ENCODE measurements at regions not wholly inside any gene's neighbourhood (a gene's known extent, or its start where the extent isn't known, plus 50 kb on each side); places are given as distances from the start of the nearest gene placed in this dataset.

DNA sequence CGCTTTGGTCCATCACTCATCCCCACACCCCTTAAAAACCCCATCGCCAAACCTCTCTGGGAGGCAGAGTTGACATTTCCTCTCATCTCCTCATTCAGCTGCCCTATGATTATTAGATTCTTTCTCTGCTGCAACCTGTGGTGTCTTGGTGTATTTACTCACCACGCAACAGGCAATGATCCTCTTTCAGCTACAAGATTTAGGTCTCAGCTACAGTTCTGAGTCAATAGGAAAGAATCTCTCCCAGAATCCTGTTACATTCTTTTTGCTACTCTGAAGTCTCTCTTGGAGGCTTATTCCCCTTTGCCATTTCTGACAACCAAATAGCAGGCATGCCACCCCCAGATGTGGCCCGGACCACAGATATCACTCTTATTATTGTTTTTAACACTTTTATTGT lies 468.3 kb upstream of the GYPC start:
- H3K4me1 ChIP-seq (replicated peaks; ENCODE audit: insufficient read depth), result no peaks in the 10 kb centered on the region
- no peak for DNase-seq
- no peaks in the 10 kb centered on the region for H3K79me2 ChIP-seq (ENCODE audit: low read depth)
- POLR2A ChIA-PET (ENCODE audit: unreplicated experiment), result no interaction called here
- TF ChIP-seq EZH2 (IDR thresholded peaks at IDR 0.05; ENCODE audit: low read depth), result no peak
- TF ChIP-seq, protein P1, sequence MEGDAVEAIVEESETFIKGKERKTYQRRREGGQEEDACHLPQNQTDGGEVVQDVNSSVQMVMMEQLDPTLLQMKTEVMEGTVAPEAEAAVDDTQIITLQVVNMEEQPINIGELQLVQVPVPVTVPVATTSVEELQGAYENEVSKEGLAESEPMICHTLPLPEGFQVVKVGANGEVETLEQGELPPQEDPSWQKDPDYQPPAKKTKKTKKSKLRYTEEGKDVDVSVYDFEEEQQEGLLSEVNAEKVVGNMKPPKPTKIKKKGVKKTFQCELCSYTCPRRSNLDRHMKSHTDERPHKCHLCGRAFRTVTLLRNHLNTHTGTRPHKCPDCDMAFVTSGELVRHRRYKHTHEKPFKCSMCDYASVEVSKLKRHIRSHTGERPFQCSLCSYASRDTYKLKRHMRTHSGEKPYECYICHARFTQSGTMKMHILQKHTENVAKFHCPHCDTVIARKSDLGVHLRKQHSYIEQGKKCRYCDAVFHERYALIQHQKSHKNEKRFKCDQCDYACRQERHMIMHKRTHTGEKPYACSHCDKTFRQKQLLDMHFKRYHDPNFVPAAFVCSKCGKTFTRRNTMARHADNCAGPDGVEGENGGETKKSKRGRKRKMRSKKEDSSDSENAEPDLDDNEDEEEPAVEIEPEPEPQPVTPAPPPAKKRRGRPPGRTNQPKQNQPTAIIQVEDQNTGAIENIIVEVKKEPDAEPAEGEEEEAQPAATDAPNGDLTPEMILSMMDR (conservative IDR thresholded peaks at IDR 0.05), result no peak
- H3K27ac ChIP-seq, result no peak overlapping the region
- H3F3A ChIP-seq (ENCODE audit: insufficient read depth, low read depth), result no peaks in the 10 kb centered on the region
- H3K9me2 ChIP-seq (ENCODE audit: insufficient read depth), result no peaks in the 10 kb centered on the region
- no peak overlapping the region for H3K4me2 ChIP-seq
- no peaks in the 10 kb centered on the region for H3K36me3 ChIP-seq (ENCODE audit: low read depth)
- no peak overlapping the region for H2AFZ ChIP-seq
- intact Hi-C loops (cut with micrococcal nuclease; ENCODE audit: unreplicated experiment), result no loop called here
- H3K4me3 ChIP-seq, result no peak overlapping the region
- H3K27me3 ChIP-seq (ENCODE audit: insufficient read depth, low read depth), result 0 out of 2 replicates have a peak, but pooled peaks cover 3% of the 10 kb centered on the region
- no peaks in the 10 kb centered on the region for H3K9me3 ChIP-seq (ENCODE audit: insufficient read depth, low read depth)
- H4K20me1 ChIP-seq (ENCODE audit: insufficient read depth), result no peaks in the 10 kb centered on the region; the same call in 1 of the 2 replicates
- CTCF ChIA-PET, result no interaction called here
- no TSS peak for BruUV-seq (replicated peaks)

DNA sequence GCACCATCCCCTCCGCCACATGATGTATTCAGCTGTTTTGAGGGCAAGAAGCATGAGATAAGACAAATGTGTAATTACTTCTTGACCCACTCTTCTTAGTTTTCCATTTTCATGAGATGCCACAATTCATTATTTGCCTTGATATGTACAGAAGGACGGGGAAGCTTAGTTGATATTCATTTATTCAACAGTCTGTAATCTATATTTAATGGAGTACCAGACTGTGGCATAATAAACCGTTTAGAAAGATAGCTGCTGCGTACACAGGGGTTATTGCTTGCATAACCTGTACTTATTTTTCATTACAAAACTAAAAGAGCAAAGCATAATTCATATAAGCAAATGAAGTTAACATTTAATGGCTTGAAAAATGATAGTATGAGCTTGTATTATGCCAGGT lies 466.4 kb upstream of the GYPC start:
- Histone ChIP-seq H3K9me3 (ENCODE audit: insufficient read depth, low read depth) (no peaks in the 10 kb centered on the region), H3F3A (ENCODE audit: insufficient read depth, low read depth) (no peaks in the 10 kb centered on the region), H3K4me2 (no peak overlapping the region), H3K9me2 (ENCODE audit: insufficient read depth) (no peaks in the 10 kb centered on the region), H2AFZ (no peak overlapping the region), H4K20me1 (ENCODE audit: insufficient read depth) (no peaks in the 10 kb centered on the region; the same call in 1 of the 2 replicates), H3K27me3 (ENCODE audit: insufficient read depth, low read depth) (0 out of 2 replicates have a peak, but pooled peaks cover 3% of the 10 kb centered on the region), H3K4me1 (replicated peaks; ENCODE audit: insufficient read depth) (no peaks in the 10 kb centered on the region), H3K36me3 (ENCODE audit: low read depth) (no peaks in the 10 kb centered on the region), H3K27ac (no peak overlapping the region), H3K79me2 (ENCODE audit: low read depth) (no peaks in the 10 kb centered on the region), H3K4me3 (no peak overlapping the region)
- no peak for DNase-seq
- TF ChIP-seq EZH2 (IDR thresholded peaks at IDR 0.05; ENCODE audit: low read depth), result no peak
- TF ChIP-seq, protein P1 (conservative IDR thresholded peaks at IDR 0.05), result no peak
- POLR2A ChIA-PET (ENCODE audit: unreplicated experiment), result no interaction called here
- no TSS peak for BruUV-seq (replicated peaks)
- intact Hi-C loops (cut with micrococcal nuclease; ENCODE audit: unreplicated experiment), result no loop called here
- CTCF ChIA-PET, result no interaction called here

DNA sequence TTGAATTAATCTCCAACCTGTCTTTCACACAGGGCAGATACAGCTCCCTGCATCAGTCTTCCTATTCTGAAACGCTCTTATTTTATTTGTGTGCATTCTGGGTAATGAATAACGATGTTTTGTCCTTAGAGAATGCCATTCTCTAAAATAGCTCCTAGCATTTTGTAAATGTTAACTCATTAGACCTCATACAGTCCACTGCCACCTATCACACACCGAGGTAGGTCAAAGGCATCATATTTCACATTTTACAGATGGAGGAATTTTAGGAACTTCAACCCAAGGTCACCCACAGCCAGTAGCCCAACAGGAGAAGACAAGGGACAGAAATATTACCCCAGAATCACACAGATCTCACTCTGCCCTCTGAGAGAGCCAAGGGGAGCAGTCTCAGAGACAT lies 455.4 kb upstream of the GYPC start:
- no peaks in the 10 kb centered on the region for H3K27me3 ChIP-seq (ENCODE audit: insufficient read depth, low read depth)
- H3F3A ChIP-seq (ENCODE audit: insufficient read depth, low read depth), result no peaks in the 10 kb centered on the region
- H3K27ac ChIP-seq, result no peak overlapping the region
- no peaks in the 10 kb centered on the region for H3K36me3 ChIP-seq (ENCODE audit: low read depth)
- no TSS peak for BruUV-seq (replicated peaks)
- intact Hi-C loops (cut with micrococcal nuclease; ENCODE audit: unreplicated experiment), result no loop called here
- TF ChIP-seq EZH2 (IDR thresholded peaks at IDR 0.05; ENCODE audit: low read depth), result no peak
- TF ChIP-seq, protein P1 (conservative IDR thresholded peaks at IDR 0.05), result no peak
- H4K20me1 ChIP-seq (ENCODE audit: insufficient read depth), result no peaks in the 10 kb centered on the region
- no peaks in the 10 kb centered on the region for H3K79me2 ChIP-seq (ENCODE audit: low read depth)
- ChIA-PET POLR2A (ENCODE audit: unreplicated experiment) (no interaction called here), CTCF (no interaction called here)
- H2AFZ ChIP-seq, result no peak overlapping the region
- no peaks in the 10 kb centered on the region for H3K9me2 ChIP-seq (ENCODE audit: insufficient read depth)
- no peak overlapping the region for H3K4me2 ChIP-seq
- H3K4me1 ChIP-seq (replicated peaks; ENCODE audit: insufficient read depth), result no peaks in the 10 kb centered on the region
- no peak overlapping the region for H3K4me3 ChIP-seq
- H3K9me3 ChIP-seq (ENCODE audit: insufficient read depth, low read depth), result no peaks in the 10 kb centered on the region
- no peak for DNase-seq

All from PC-9 (cell line).